ENCODE measurements at regions not wholly inside any gene's neighbourhood (a gene's known extent, or its start where the extent isn't known, plus 50 kb on each side); places are given as distances from the start of the nearest gene placed in this dataset.

DNA sequence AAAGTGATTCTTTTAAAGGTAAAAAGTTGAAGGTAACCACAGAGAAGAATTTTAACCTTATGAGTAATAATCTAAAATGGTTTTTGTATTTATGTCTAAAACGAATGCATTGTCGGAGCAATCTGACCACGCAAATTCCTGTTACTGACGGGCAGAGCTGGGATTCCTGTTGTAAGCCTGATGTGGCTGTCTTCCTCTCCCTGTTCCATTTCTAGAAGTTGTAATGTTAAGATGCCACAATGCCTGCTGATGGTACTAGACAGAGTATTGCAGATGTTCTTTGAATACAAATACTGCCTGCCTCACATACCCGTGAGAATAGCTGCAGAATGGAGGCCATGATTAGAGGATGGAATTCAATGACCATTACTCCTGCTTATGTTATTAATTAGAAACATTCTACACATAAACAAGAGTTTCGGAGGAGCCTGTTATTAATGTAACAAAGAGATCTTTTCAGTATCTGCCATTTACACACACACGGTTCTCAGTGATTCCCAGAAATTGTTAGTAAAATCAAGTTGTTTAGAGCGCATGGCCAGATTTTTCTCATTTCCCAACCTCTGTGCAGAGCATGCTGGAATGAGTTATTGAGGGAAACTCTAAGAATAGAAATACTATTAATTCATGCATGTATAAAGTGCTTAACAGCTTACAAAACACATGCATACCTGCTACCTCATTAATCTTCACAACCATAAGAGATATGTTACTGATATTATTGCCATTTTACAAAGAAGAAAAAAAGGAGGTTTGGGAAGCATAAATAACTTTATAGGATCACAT is 196.8 kb downstream of the PTN start:
- Histone ChIP-seq H3K4me3 (ENCODE audit: low read depth in 1 of 2, low read length in 2 of 2) (no peak overlapping the region), H3K27me3 (ENCODE audit: insufficient read depth, low read length, poor library complexity) (no peaks in the 10 kb centered on the region), H3K79me2 (ENCODE audit: insufficient read depth, low read length) (no peaks in the 10 kb centered on the region), H3K4me2 (ENCODE audit: insufficient read depth, low read length) (no peak overlapping the region), H3K4me1 (ENCODE audit: insufficient read depth, low read length) (no peaks in the 10 kb centered on the region), H3K36me3 (ENCODE audit: insufficient read depth, low read length) (no peaks in the 10 kb centered on the region), H4K20me1 (ENCODE audit: insufficient read depth, low read length) (no peaks in the 10 kb centered on the region), H3K27ac (ENCODE audit: low read length) (no peak overlapping the region), H2AFZ (ENCODE audit: low read depth, low read length) (no peak overlapping the region), H3K9ac (ENCODE audit: low read depth, low read length) (no peak overlapping the region), H3K9me3 (ENCODE audit: insufficient read depth, low read length, severe bottlenecking) (no peaks in the 10 kb centered on the region)
- ATAC-seq (ENCODE audit: insufficient read depth, low read depth) (no peak), DNase-seq (no peak)
- TF ChIP-seq, protein P1, sequence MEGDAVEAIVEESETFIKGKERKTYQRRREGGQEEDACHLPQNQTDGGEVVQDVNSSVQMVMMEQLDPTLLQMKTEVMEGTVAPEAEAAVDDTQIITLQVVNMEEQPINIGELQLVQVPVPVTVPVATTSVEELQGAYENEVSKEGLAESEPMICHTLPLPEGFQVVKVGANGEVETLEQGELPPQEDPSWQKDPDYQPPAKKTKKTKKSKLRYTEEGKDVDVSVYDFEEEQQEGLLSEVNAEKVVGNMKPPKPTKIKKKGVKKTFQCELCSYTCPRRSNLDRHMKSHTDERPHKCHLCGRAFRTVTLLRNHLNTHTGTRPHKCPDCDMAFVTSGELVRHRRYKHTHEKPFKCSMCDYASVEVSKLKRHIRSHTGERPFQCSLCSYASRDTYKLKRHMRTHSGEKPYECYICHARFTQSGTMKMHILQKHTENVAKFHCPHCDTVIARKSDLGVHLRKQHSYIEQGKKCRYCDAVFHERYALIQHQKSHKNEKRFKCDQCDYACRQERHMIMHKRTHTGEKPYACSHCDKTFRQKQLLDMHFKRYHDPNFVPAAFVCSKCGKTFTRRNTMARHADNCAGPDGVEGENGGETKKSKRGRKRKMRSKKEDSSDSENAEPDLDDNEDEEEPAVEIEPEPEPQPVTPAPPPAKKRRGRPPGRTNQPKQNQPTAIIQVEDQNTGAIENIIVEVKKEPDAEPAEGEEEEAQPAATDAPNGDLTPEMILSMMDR (IDR thresholded peaks at IDR 0.05; ENCODE audit: borderline replicate concordance, extremely low read depth, low read length, poor library complexity, severe bottlenecking): no peak
- TF ChIP-seq EZH2 (IDR thresholded peaks at IDR 0.05; ENCODE audit: borderline replicate concordance, low read depth, low read length, severe bottlenecking): no peak

DNA sequence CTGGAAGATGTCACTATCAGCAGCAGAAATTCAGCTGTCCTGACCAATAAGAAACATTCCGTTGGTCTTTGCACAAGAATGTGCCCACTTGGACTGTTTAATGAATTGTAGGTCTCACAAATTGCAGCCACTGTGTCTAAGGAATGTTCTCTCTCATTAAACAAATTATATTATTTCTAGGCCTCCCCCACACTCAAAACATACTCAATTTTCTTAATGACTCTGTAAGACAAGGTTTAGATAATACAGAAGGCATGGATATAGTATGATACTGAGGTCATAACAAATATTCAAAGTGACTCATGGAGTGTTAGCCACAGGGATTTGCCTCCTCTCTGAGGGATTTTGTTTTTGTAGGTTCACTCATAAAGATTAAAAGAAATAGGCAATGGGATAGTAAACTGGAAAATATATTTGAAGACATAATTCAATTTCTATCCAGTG is 197.5 kb downstream of the PTN start:
- Histone ChIP-seq H3K4me2 (ENCODE audit: insufficient read depth, low read length) (no peak overlapping the region), H3K4me3 (ENCODE audit: low read depth in 1 of 2, low read length in 2 of 2) (no peak overlapping the region), H3K36me3 (ENCODE audit: insufficient read depth, low read length) (no peaks in the 10 kb centered on the region), H3K9ac (ENCODE audit: low read depth, low read length) (no peak overlapping the region), H3K4me1 (ENCODE audit: insufficient read depth, low read length) (no peaks in the 10 kb centered on the region), H3K27me3 (ENCODE audit: insufficient read depth, low read length, poor library complexity) (no peaks in the 10 kb centered on the region), H2AFZ (ENCODE audit: low read depth, low read length) (no peak overlapping the region), H3K27ac (ENCODE audit: low read length) (no peak overlapping the region), H3K9me3 (ENCODE audit: insufficient read depth, low read length, severe bottlenecking) (no peaks in the 10 kb centered on the region), H4K20me1 (ENCODE audit: insufficient read depth, low read length) (no peaks in the 10 kb centered on the region), H3K79me2 (ENCODE audit: insufficient read depth, low read length) (no peaks in the 10 kb centered on the region)
- ATAC-seq (ENCODE audit: insufficient read depth, low read depth) (no peak), DNase-seq (no peak)
- TF ChIP-seq, protein P1 (IDR thresholded peaks at IDR 0.05; ENCODE audit: borderline replicate concordance, extremely low read depth, low read length, poor library complexity, severe bottlenecking): no peak
- no peak for TF ChIP-seq EZH2 (IDR thresholded peaks at IDR 0.05; ENCODE audit: borderline replicate concordance, low read depth, low read length, severe bottlenecking)

DNA sequence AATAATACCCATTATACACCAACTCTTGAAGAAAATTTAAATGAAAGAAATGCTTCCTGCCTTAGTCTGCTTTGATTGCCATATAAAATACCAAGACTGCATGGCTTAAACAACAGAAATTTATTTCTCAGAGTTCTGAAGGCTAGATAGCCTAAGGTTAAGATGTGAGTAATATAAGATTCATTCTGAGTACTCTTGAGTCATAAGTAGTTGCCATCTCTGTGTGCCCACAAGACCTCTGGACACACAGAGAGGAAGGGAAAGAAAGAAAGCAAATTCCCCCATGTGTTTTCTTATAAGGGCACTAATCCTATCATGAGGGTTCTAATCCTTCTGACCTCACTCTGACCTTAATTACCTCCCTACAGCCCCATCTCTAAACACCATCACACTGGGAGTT is 201.2 kb downstream of the PTN start:
- ATAC-seq (ENCODE audit: insufficient read depth, low read depth): no peak
- H3K4me1 ChIP-seq (ENCODE audit: insufficient read depth, low read length): no peaks in the 10 kb centered on the region
- H3K36me3 ChIP-seq (ENCODE audit: insufficient read depth, low read length): no peaks in the 10 kb centered on the region
- no peaks in the 10 kb centered on the region for H3K9me3 ChIP-seq (ENCODE audit: insufficient read depth, low read length, severe bottlenecking)
- no peaks in the 10 kb centered on the region for H4K20me1 ChIP-seq (ENCODE audit: insufficient read depth, low read length)
- H3K9ac ChIP-seq (ENCODE audit: low read depth, low read length): no peak overlapping the region
- no peak overlapping the region for H3K4me3 ChIP-seq (ENCODE audit: low read depth in 1 of 2, low read length in 2 of 2)
- H3K79me2 ChIP-seq (ENCODE audit: insufficient read depth, low read length): no peaks in the 10 kb centered on the region
- no peaks in the 10 kb centered on the region for H3K27me3 ChIP-seq (ENCODE audit: insufficient read depth, low read length, poor library complexity)
- no peak for DNase-seq
- H2AFZ ChIP-seq (ENCODE audit: low read depth, low read length): no peak overlapping the region
- TF ChIP-seq EZH2 (IDR thresholded peaks at IDR 0.05; ENCODE audit: borderline replicate concordance, low read depth, low read length, severe bottlenecking): no peak
- TF ChIP-seq, protein P1 (IDR thresholded peaks at IDR 0.05; ENCODE audit: borderline replicate concordance, extremely low read depth, low read length, poor library complexity, severe bottlenecking): no peak
- H3K4me2 ChIP-seq (ENCODE audit: insufficient read depth, low read length): no peak overlapping the region
- no peak overlapping the region for H3K27ac ChIP-seq (ENCODE audit: low read length)
